ENCODE measurements at regions not wholly inside any gene's neighbourhood (a gene's known extent, or its start where the extent isn't known, plus 50 kb on each side); places are given as distances from the start of the nearest gene placed in this dataset.

DNA sequence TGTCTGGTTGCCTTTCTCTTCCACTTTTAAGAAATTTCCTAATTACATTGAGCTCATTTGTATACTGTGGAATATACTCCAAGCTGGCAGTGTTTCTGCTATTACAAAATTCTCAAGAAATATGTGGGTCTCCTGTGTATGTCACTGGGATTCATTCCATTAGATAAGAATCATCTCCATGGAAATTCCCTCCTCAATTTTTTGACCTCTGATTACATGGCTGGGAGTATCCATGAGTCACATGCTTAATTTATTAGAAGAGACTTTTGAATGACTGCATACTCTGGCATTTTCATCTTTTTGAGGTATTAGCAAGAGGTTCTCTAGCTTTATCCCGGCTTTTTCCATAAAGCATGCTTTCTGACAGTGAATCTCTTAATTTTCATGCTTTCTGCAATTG is 665.5 kb upstream of the CNTNAP5 start:
- no peaks in the 10 kb centered on the region for H3K9me3 ChIP-seq (ENCODE audit: insufficient read depth, low read length, severe bottlenecking)
- H2AFZ ChIP-seq (ENCODE audit: low read depth, low read length) = no peak overlapping the region
- ATAC-seq (ENCODE audit: insufficient read depth, low read depth) (no peak), DNase-seq (no peak)
- H3K36me3 ChIP-seq (ENCODE audit: insufficient read depth, low read length) = no peaks in the 10 kb centered on the region
- H3K9ac ChIP-seq (ENCODE audit: low read depth, low read length) = no peak overlapping the region
- H3K4me1 ChIP-seq (ENCODE audit: insufficient read depth, low read length) = no peaks in the 10 kb centered on the region
- H3K4me3 ChIP-seq (ENCODE audit: low read depth in 1 of 2, low read length in 2 of 2) = no peak overlapping the region
- TF ChIP-seq EZH2 (IDR thresholded peaks at IDR 0.05; ENCODE audit: borderline replicate concordance, low read depth, low read length, severe bottlenecking) = no peak
- TF ChIP-seq, protein P1, sequence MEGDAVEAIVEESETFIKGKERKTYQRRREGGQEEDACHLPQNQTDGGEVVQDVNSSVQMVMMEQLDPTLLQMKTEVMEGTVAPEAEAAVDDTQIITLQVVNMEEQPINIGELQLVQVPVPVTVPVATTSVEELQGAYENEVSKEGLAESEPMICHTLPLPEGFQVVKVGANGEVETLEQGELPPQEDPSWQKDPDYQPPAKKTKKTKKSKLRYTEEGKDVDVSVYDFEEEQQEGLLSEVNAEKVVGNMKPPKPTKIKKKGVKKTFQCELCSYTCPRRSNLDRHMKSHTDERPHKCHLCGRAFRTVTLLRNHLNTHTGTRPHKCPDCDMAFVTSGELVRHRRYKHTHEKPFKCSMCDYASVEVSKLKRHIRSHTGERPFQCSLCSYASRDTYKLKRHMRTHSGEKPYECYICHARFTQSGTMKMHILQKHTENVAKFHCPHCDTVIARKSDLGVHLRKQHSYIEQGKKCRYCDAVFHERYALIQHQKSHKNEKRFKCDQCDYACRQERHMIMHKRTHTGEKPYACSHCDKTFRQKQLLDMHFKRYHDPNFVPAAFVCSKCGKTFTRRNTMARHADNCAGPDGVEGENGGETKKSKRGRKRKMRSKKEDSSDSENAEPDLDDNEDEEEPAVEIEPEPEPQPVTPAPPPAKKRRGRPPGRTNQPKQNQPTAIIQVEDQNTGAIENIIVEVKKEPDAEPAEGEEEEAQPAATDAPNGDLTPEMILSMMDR (IDR thresholded peaks at IDR 0.05; ENCODE audit: borderline replicate concordance, extremely low read depth, low read length, poor library complexity, severe bottlenecking) = no peak
- no peaks in the 10 kb centered on the region for H4K20me1 ChIP-seq (ENCODE audit: insufficient read depth, low read length)
- H3K4me2 ChIP-seq (ENCODE audit: insufficient read depth, low read length) = no peak overlapping the region
- H3K27ac ChIP-seq (ENCODE audit: low read length) = no peak overlapping the region
- H3K79me2 ChIP-seq (ENCODE audit: insufficient read depth, low read length) = no peaks in the 10 kb centered on the region
- H3K27me3 ChIP-seq (ENCODE audit: insufficient read depth, low read length, poor library complexity) = no peaks in the 10 kb centered on the region

DNA sequence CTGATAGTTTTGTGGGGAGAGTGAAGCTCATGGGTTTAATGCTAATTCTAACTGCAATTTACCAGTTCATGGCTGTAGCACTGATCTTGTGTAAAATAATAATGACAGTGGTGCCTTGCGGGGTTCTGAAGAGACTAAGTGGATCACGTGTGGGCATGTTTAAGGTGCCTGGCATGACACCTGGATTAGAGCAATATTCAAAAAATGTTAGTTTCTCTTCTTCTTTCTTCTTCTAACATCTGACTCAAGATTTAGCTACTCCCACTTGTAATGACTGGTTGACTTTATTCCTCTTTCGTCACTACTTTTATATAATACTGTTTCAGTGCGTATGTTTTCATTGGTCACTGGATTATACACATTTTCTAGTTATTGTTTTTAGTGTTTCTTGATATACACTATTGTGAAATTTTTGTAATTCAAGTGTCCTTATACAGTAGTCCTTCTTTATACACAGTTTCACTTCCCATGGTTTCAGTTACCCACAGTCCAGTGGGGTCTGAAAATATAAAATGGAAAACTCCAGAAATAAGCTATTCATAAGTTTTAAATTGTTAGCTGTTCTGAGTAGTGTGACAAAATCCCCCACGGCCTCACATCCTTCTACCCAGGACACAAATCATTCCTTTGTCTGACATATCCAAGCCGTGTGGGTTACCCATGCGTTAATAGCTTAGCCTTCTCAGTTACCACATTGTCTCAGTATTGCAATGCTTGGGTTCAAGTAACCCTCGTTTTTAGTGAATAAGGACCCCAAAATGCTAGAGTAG is 662.2 kb upstream of the CNTNAP5 start:
- H3K4me1 ChIP-seq (ENCODE audit: insufficient read depth, low read length) = no peaks in the 10 kb centered on the region
- TF ChIP-seq, protein P1 (IDR thresholded peaks at IDR 0.05; ENCODE audit: borderline replicate concordance, extremely low read depth, low read length, poor library complexity, severe bottlenecking) = no peak
- no peak for TF ChIP-seq EZH2 (IDR thresholded peaks at IDR 0.05; ENCODE audit: borderline replicate concordance, low read depth, low read length, severe bottlenecking)
- DNase-seq (no peak), ATAC-seq (ENCODE audit: insufficient read depth, low read depth) (no peak)
- no peak overlapping the region for H3K4me2 ChIP-seq (ENCODE audit: insufficient read depth, low read length)
- no peaks in the 10 kb centered on the region for H3K9me3 ChIP-seq (ENCODE audit: insufficient read depth, low read length, severe bottlenecking)
- H4K20me1 ChIP-seq (ENCODE audit: insufficient read depth, low read length) = no peaks in the 10 kb centered on the region
- no peak overlapping the region for H3K9ac ChIP-seq (ENCODE audit: low read depth, low read length)
- no peaks in the 10 kb centered on the region for H3K27me3 ChIP-seq (ENCODE audit: insufficient read depth, low read length, poor library complexity)
- no peak overlapping the region for H2AFZ ChIP-seq (ENCODE audit: low read depth, low read length)
- H3K27ac ChIP-seq (ENCODE audit: low read length) = no peak overlapping the region
- no peaks in the 10 kb centered on the region for H3K36me3 ChIP-seq (ENCODE audit: insufficient read depth, low read length)
- no peaks in the 10 kb centered on the region for H3K79me2 ChIP-seq (ENCODE audit: insufficient read depth, low read length)
- no peak overlapping the region for H3K4me3 ChIP-seq (ENCODE audit: low read depth in 1 of 2, low read length in 2 of 2)

DNA sequence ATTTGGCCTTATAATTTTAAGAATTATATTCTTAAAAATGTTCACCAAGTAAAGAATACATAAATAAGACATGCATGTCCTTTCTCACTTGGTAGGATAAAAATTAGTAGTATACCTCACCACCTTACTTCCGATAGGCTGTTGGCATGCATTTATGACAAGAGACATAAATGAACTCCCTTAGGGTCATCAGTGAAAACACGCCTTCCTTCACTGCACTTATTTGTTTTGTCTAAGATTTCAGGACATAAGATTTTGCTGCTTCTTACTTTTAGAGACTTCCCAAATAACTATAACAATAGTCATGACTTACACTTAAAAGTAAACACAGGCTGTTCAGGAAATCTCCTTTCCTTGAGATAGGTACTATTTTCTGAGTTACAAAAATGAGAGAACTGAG is 661.3 kb upstream of the CNTNAP5 start:
- Histone ChIP-seq H3K36me3 (ENCODE audit: insufficient read depth, low read length) (no peaks in the 10 kb centered on the region), H3K4me2 (ENCODE audit: insufficient read depth, low read length) (no peak overlapping the region), H2AFZ (ENCODE audit: low read depth, low read length) (no peak overlapping the region), H3K27me3 (ENCODE audit: insufficient read depth, low read length, poor library complexity) (no peaks in the 10 kb centered on the region), H3K79me2 (ENCODE audit: insufficient read depth, low read length) (no peaks in the 10 kb centered on the region), H3K9ac (ENCODE audit: low read depth, low read length) (no peak overlapping the region), H3K9me3 (ENCODE audit: insufficient read depth, low read length, severe bottlenecking) (no peaks in the 10 kb centered on the region), H4K20me1 (ENCODE audit: insufficient read depth, low read length) (no peaks in the 10 kb centered on the region), H3K4me3 (ENCODE audit: low read depth in 1 of 2, low read length in 2 of 2) (no peak overlapping the region), H3K4me1 (ENCODE audit: insufficient read depth, low read length) (no peaks in the 10 kb centered on the region), H3K27ac (ENCODE audit: low read length) (no peak overlapping the region)
- TF ChIP-seq, protein P1 (IDR thresholded peaks at IDR 0.05; ENCODE audit: borderline replicate concordance, extremely low read depth, low read length, poor library complexity, severe bottlenecking) = no peak
- TF ChIP-seq EZH2 (IDR thresholded peaks at IDR 0.05; ENCODE audit: borderline replicate concordance, low read depth, low read length, severe bottlenecking) = no peak
- ATAC-seq (ENCODE audit: insufficient read depth, low read depth) (no peak), DNase-seq (no peak)

Measured in DND-41 (cell line).